Endothelial cell (in vitro differentiated cells): ENCODE measurements at regions not wholly inside any gene's neighbourhood (a gene's known extent, or its start where the extent isn't known, plus 50 kb on each side); places are given as distances from the start of the nearest gene placed in this dataset.
"Not testable (repeated sequence)": the region's sequence is repeated elsewhere in the genome, so short reads cannot be mapped to it uniquely, and the experiment has no call there.

Experiments used
- DNase-seq: peaks from one replicate; pipeline ENCODE4 v3.0.0; 2021; ENCODE audit warnings: low spot score
- H3K27ac Mint-ChIP-seq: one replicate; pipeline ENCODE4 v1.8.0; 2021; ENCODE audit warnings: mixed read lengths, inconsistent platforms; ENCODE audit not compliant: unreplicated experiment
- H3K27me3 Mint-ChIP-seq: one replicate; pipeline ENCODE4 v1.8.0; 2021; ENCODE audit warnings: mild to moderate bottlenecking, moderate library complexity, mixed read lengths, inconsistent platforms; ENCODE audit not compliant: unreplicated experiment
- H3K36me3 Mint-ChIP-seq: one replicate; pipeline ENCODE4 v1.8.0; 2021; ENCODE audit warnings: mild to moderate bottlenecking, low read depth, mixed read lengths, inconsistent platforms; ENCODE audit not compliant: unreplicated experiment
- H3K4me1 Mint-ChIP-seq: one replicate; pipeline ENCODE4 v1.8.0; 2021; ENCODE audit warnings: mild to moderate bottlenecking, mixed read lengths, inconsistent platforms; ENCODE audit not compliant: unreplicated experiment
- H3K4me3 Mint-ChIP-seq: one replicate; pipeline ENCODE4 v1.8.0; 2021; ENCODE audit warnings: mild to moderate bottlenecking, mixed read lengths, inconsistent platforms; ENCODE audit not compliant: unreplicated experiment
- H3K9me3 Mint-ChIP-seq: one replicate; pipeline ENCODE4 v1.8.0; 2021; ENCODE audit warnings: mixed read lengths, inconsistent platforms; ENCODE audit not compliant: unreplicated experiment
- TF ChIP-seq, protein P1 (sequence below): fragments of 200-600 bp; sonication (generic); IDR thresholded peaks from one replicate; pipeline ENCODE4 v1.5.0; 2021; ENCODE audit warnings: antibody characterized with exemption; ENCODE audit not compliant: unreplicated experiment

- TF ChIP-seq, protein P1, sequence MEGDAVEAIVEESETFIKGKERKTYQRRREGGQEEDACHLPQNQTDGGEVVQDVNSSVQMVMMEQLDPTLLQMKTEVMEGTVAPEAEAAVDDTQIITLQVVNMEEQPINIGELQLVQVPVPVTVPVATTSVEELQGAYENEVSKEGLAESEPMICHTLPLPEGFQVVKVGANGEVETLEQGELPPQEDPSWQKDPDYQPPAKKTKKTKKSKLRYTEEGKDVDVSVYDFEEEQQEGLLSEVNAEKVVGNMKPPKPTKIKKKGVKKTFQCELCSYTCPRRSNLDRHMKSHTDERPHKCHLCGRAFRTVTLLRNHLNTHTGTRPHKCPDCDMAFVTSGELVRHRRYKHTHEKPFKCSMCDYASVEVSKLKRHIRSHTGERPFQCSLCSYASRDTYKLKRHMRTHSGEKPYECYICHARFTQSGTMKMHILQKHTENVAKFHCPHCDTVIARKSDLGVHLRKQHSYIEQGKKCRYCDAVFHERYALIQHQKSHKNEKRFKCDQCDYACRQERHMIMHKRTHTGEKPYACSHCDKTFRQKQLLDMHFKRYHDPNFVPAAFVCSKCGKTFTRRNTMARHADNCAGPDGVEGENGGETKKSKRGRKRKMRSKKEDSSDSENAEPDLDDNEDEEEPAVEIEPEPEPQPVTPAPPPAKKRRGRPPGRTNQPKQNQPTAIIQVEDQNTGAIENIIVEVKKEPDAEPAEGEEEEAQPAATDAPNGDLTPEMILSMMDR, result no peak
- Mint-ChIP-seq H3K9me3 (no peaks in the 10 kb centered on the region), H3K36me3 (no peaks in the 10 kb centered on the region), H3K27me3 (peaks cover 1% of the 10 kb centered on the region), H3K4me3 (no peak overlapping the region), H3K27ac (no peak overlapping the region), H3K4me1 (no peaks in the 10 kb centered on the region)
- DNase-seq, result no peak
Measured at GRCh38 chr9:29078063-29078666, 1504.9 kb upstream of the C9orf72 start.

DNA sequence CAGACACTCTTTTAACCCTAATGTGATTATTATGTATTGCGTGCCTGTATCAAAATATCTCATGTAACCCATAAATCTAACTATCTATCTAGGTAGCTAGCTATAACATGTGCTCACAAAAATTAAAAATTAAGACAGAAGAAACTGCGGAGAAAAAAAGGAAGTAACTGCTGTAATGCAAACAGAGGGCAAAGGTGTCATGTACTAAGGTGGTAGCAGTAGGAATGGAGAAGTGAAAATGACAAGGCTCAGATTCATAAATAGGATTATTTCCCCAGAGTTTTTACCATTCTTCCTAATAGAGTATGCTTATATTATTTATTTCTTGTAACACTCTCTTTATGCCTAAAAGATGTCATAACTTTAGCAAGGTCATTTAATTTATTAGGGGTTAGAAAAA is 1527.5 kb upstream of the C9orf72 start:
- Mint-ChIP-seq H3K4me3 (no peak overlapping the region), H3K4me1 (no peaks in the 10 kb centered on the region), H3K9me3 (no peaks in the 10 kb centered on the region), H3K27ac (no peak overlapping the region), H3K36me3 (no peaks in the 10 kb centered on the region), H3K27me3 (no peaks in the 10 kb centered on the region)
- TF ChIP-seq, protein P1, result no peak
- no peak for DNase-seq

DNA sequence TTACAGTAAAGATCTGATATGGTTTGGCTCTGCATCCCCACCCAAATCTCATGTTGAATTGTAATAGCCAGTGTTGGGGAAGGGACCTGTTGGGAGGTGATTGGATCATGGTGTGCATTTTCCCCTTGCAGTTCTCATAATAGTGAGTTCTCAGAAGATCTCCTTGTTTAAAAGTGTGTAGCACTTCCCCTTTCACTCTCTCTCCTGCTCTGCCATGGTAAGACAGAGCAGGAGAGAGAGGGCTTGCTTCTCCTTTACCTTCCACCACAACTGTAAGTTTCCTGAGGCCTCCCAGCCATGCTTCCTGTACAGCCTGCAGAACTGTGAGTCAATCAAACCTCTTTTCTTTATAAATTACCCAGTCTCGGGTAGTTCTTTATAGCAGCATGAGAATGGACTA is 1530.9 kb upstream of the C9orf72 start:
- H3K36me3 Mint-ChIP-seq, H3K9me3 Mint-ChIP-seq, H3K27me3 Mint-ChIP-seq, DNase-seq, H3K4me3 Mint-ChIP-seq, H3K27ac Mint-ChIP-seq, H3K4me1 Mint-ChIP-seq: not testable (repeated sequence)

- no peak for DNase-seq
- Mint-ChIP-seq H3K9me3 (no peaks in the 10 kb centered on the region), H3K36me3 (no peaks in the 10 kb centered on the region), H3K27ac (no peak overlapping the region), H3K4me3 (no peak overlapping the region), H3K27me3 (no peaks in the 10 kb centered on the region), H3K4me1 (no peaks in the 10 kb centered on the region)
- TF ChIP-seq, protein P1, result no peak
Measured at GRCh38 chr9:29118555-29118954, 1545.3 kb upstream of the C9orf72 start.

DNA sequence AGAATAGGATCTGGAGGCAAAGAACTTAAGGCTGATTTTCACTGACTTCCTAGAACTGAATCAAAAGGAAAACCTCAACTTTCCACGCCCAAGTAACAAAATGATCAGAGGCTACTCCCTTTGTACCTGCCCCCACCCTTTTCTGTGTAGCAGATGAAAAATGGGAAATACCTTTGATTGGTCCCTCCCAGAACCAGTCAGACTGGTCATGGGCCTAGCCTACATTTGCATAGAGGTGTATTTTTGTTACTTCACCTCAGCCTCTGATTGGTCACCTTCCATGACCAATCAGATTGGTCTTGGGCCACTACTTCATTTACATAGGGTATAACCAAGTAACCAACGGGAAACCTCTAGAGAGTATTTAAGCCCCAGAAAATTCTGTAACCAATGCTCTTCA is 1553.5 kb upstream of the C9orf72 start:
- no peak for DNase-seq
- Mint-ChIP-seq H3K9me3 (peaks cover 5% of the 10 kb centered on the region), H3K27me3 (peaks cover 2% of the 10 kb centered on the region), H3K27ac (no peak overlapping the region), H3K36me3 (peaks cover 9% of the 10 kb centered on the region), H3K4me3 (no peak overlapping the region), H3K4me1 (no peaks in the 10 kb centered on the region)
- TF ChIP-seq, protein P1, result no peak
